ENCODE measurements at regions not wholly inside any gene's neighbourhood (a gene's known extent, or its start where the extent isn't known, plus 50 kb on each side); places are given as distances from the start of the nearest gene placed in this dataset.

DNA sequence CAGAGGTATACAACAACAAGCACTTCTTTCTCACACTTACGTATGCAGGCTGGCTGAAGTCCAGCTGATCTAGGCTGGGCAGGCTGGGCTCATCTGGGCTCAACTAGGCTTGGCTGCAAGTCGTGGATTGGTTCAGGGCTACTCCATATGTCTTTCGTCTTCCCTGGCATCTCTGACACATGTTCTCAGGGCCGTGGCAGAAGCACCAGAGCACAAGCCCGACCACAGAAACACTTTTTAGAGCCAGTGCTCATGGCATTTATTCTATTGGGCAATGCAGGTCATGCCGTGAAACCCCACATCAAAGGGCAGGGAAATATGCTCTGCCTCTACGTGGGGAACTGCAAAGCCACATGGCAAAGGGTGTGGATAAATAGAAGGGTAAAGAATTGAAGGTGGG is 93.8 kb downstream of the RIN2 start:
- TF ChIP-seq SIN3A (IDR thresholded peaks at IDR 0.05; ENCODE audit: borderline replicate concordance, insufficient read depth, low read length), result no peak
- no peak for TF ChIP-seq POLR2AphosphoS5 (IDR thresholded peaks at IDR 0.05; ENCODE audit: low read depth, low read length)
- no peak for TF ChIP-seq FOXP2 (optimal IDR thresholded peaks at IDR 0.05; ENCODE audit: borderline replicate concordance, extremely low read depth, extremely low read length, insufficient read depth)
- TF ChIP-seq REST (IDR thresholded peaks at IDR 0.05; ENCODE audit: insufficient read depth in 1 of 2, low read depth in 2 of 2, low read length in 2 of 2), result no peak
- TF ChIP-seq TAF1 (IDR thresholded peaks at IDR 0.05; ENCODE audit: borderline replicate concordance, insufficient read depth, low read length), result no peak

GRCh38 chr20:19855416-19855815 is 97.4 kb downstream of the RIN2 start:
- TF ChIP-seq FOXP2 (optimal IDR thresholded peaks at IDR 0.05; ENCODE audit: borderline replicate concordance, extremely low read depth, extremely low read length, insufficient read depth), result no peak
- TF ChIP-seq TAF1 (IDR thresholded peaks at IDR 0.05; ENCODE audit: borderline replicate concordance, insufficient read depth, low read length), result no peak
- no peak for TF ChIP-seq REST (IDR thresholded peaks at IDR 0.05; ENCODE audit: insufficient read depth in 1 of 2, low read depth in 2 of 2, low read length in 2 of 2)
- no peak for TF ChIP-seq SIN3A (IDR thresholded peaks at IDR 0.05; ENCODE audit: borderline replicate concordance, insufficient read depth, low read length)

- TF ChIP-seq TAF1 (IDR thresholded peaks at IDR 0.05; ENCODE audit: borderline replicate concordance, insufficient read depth, low read length), result no peak
- no peak for TF ChIP-seq FOXP2 (optimal IDR thresholded peaks at IDR 0.05; ENCODE audit: borderline replicate concordance, extremely low read depth, extremely low read length, insufficient read depth)
- TF ChIP-seq REST (IDR thresholded peaks at IDR 0.05; ENCODE audit: insufficient read depth in 1 of 2, low read depth in 2 of 2, low read length in 2 of 2), result no peak
- no peak for TF ChIP-seq POLR2AphosphoS5 (IDR thresholded peaks at IDR 0.05; ENCODE audit: low read depth, low read length)
- TF ChIP-seq SIN3A (IDR thresholded peaks at IDR 0.05; ENCODE audit: borderline replicate concordance, insufficient read depth, low read length), result no peak
Observed at GRCh38 chr20:19858466-19859371, 100.7 kb downstream of the RIN2 start.

DNA sequence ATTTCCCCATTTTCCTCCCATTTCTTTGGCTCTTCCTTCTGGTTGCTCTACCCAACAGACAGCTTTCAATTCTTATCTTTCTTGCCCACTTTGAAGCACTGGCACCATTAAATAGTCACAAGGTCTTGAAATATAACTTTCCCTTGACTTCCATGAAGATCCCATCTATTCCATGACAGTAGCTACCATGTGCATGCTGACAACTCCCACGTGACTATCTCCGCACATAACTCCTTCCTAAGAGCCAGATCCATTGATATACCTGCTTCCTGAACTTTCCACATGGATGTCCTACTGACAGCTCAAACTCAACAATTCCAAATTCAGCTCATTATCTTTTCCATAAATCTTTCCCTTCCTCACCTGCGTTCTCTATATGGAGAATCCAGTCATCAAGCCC is 101.4 kb downstream of the RIN2 start:
- no peak for TF ChIP-seq FOXP2 (optimal IDR thresholded peaks at IDR 0.05; ENCODE audit: borderline replicate concordance, extremely low read depth, extremely low read length, insufficient read depth)
- no peak for TF ChIP-seq REST (IDR thresholded peaks at IDR 0.05; ENCODE audit: insufficient read depth in 1 of 2, low read depth in 2 of 2, low read length in 2 of 2)
- TF ChIP-seq TAF1 (IDR thresholded peaks at IDR 0.05; ENCODE audit: borderline replicate concordance, insufficient read depth, low read length), result no peak
- TF ChIP-seq POLR2AphosphoS5 (IDR thresholded peaks at IDR 0.05; ENCODE audit: low read depth, low read length), result no peak
- TF ChIP-seq SIN3A (IDR thresholded peaks at IDR 0.05; ENCODE audit: borderline replicate concordance, insufficient read depth, low read length), result no peak

Data from PFSK-1 (cell line).